Activated CD8-positive, alpha-beta T cell treated with anti-CD3 and anti-CD28 coated beads, Interleukin-2, amount 10 ng/mL, durations not matched to agents 7 days and 5 days (primary cell): ENCODE measurements at regions not wholly inside any gene's neighbourhood (a gene's known extent, or its start where the extent isn't known, plus 50 kb on each side); places are given as distances from the start of the nearest gene placed in this dataset.
"Not testable (repeated sequence)": the region's sequence is repeated elsewhere in the genome, so short reads cannot be mapped to it uniquely, and the experiment has no call there.

Experiments
- ATAC-seq: fragments of 150-1000 bp; cut with Tn5 transposase; one replicate; pipeline ENCODE4 v1.10.0; 2021; ENCODE audit warnings: moderate library complexity
- CTCF ChIA-PET: fragments of 350-600 bp; sonication (Branson Sonifier 250); formaldehyde crosslinking; loops from one replicate; lab custom pipeline; 2021; ENCODE audit warnings: antibody characterized with exemption; lab: Charles Lee
- POLR2A ChIA-PET: fragments of 350-600 bp; sonication (Branson Sonifier 250); formaldehyde crosslinking; loops from one replicate; lab custom pipeline; 2021; ENCODE audit warnings: antibody characterized with exemption; lab: Charles Lee
- DNase-seq: peaks from one replicate; pipeline ENCODE4 v3.0.0-alpha.2; 2020
- H3K27ac Mint-ChIP-seq: one replicate; pipeline ENCODE4 v1.8.0; 2021; ENCODE audit warnings: mild to moderate bottlenecking, mixed read lengths
- H3K27me3 Mint-ChIP-seq: one replicate; pipeline ENCODE4 v1.8.0; 2021; ENCODE audit warnings: low read depth, mixed read lengths
- H3K36me3 Mint-ChIP-seq: one replicate; pipeline ENCODE4 v1.8.0; 2021; ENCODE audit warnings: low read depth, mixed read lengths
- H3K4me1 Mint-ChIP-seq: one replicate; pipeline ENCODE4 v1.8.0; 2021; ENCODE audit warnings: low read depth, mixed read lengths
- H3K4me3 Mint-ChIP-seq: one replicate; pipeline ENCODE4 v1.8.0; 2021; ENCODE audit warnings: mild to moderate bottlenecking, mixed read lengths
- H3K9me3 Mint-ChIP-seq: one replicate; pipeline ENCODE4 v1.8.0; 2022; ENCODE audit warnings: mixed read lengths; ENCODE audit not compliant: insufficient read depth

GRCh38 chr6:55069132-55069781, 105.1 kb upstream of the HCRTR2 start:
- no peaks in the 10 kb centered on the region for H3K4me1 Mint-ChIP-seq
- no peaks in the 10 kb centered on the region for H3K36me3 Mint-ChIP-seq
- H3K27me3 Mint-ChIP-seq: no peaks in the 10 kb centered on the region
- ATAC-seq (no peak), DNase-seq (peak; percentile 20)
- no peak overlapping the region for H3K4me3 Mint-ChIP-seq
- ChIA-PET CTCF (interaction anchor here (0.7 to 1.3 kb wide), 3 partner anchors 10 to 351 kb away, joined by 3 to 4 read pairs (median 4); no protein-coding TSS in a partner anchor), POLR2A (no interaction called here)
- no peak overlapping the region for H3K27ac Mint-ChIP-seq
- H3K9me3 Mint-ChIP-seq: no peaks in the 10 kb centered on the region

GRCh38 chr6:55082021-55082420, 92.3 kb upstream of the HCRTR2 start:
- CTCF ChIA-PET: no interaction called here
- Mint-ChIP-seq H3K9me3 (peaks cover 11% of the 10 kb centered on the region), H3K36me3 (no peaks in the 10 kb centered on the region), H3K27me3 (no peaks in the 10 kb centered on the region), H3K27ac (no peak overlapping the region), H3K4me3 (no peak overlapping the region), H3K4me1 (no peaks in the 10 kb centered on the region)
- ATAC-seq (no peak), DNase-seq (no peak)
- POLR2A ChIA-PET: no interaction called here

- ATAC-seq, POLR2A ChIA-PET, H3K27ac Mint-ChIP-seq, H3K4me3 Mint-ChIP-seq, H3K9me3 Mint-ChIP-seq, DNase-seq, CTCF ChIA-PET, H3K4me1 Mint-ChIP-seq, H3K27me3 Mint-ChIP-seq, H3K36me3 Mint-ChIP-seq: not testable (repeated sequence)
These were observed 86.3 kb upstream of the HCRTR2 start for GRCh38 chr6:55088011-55088410.

- H3K9me3 Mint-ChIP-seq: peaks cover 8% of the 10 kb centered on the region
- no peak overlapping the region for H3K27ac Mint-ChIP-seq
- POLR2A ChIA-PET: no interaction called here
- no peak overlapping the region for H3K4me3 Mint-ChIP-seq
- H3K4me1 Mint-ChIP-seq: no peaks in the 10 kb centered on the region
- CTCF ChIA-PET: no interaction called here
- no peaks in the 10 kb centered on the region for H3K27me3 Mint-ChIP-seq
- H3K36me3 Mint-ChIP-seq: no peaks in the 10 kb centered on the region
- ATAC-seq: no peak
- no peak for DNase-seq
These were observed 85.4 kb upstream of the HCRTR2 start for GRCh38 chr6:55088902-55089301.

- H3K27me3 Mint-ChIP-seq: no peaks in the 10 kb centered on the region
- no peak overlapping the region for H3K27ac Mint-ChIP-seq
- no peak overlapping the region for H3K4me3 Mint-ChIP-seq
- POLR2A ChIA-PET: no interaction called here
- no peak for DNase-seq
- CTCF ChIA-PET: no interaction called here
- no peaks in the 10 kb centered on the region for H3K4me1 Mint-ChIP-seq
- H3K36me3 Mint-ChIP-seq: no peaks in the 10 kb centered on the region
- ATAC-seq: no peak
- H3K9me3 Mint-ChIP-seq: peaks cover 8% of the 10 kb centered on the region
These were observed 85.0 kb upstream of the HCRTR2 start for GRCh38 chr6:55089325-55089724.

- ChIA-PET POLR2A (no interaction called here), CTCF (no interaction called here)
- Mint-ChIP-seq H3K36me3 (no peaks in the 10 kb centered on the region), H3K4me1 (no peaks in the 10 kb centered on the region), H3K4me3 (no peak overlapping the region), H3K9me3 (peaks cover 8% of the 10 kb centered on the region), H3K27ac (no peak overlapping the region), H3K27me3 (no peaks in the 10 kb centered on the region)
- ATAC-seq (no peak), DNase-seq (no peak)
These were observed 73.6 kb upstream of the HCRTR2 start for GRCh38 chr6:55100686-55101085.

GRCh38 chr6:55101157-55101556, 73.2 kb upstream of the HCRTR2 start:
- no peaks in the 10 kb centered on the region for H3K36me3 Mint-ChIP-seq
- H3K27ac Mint-ChIP-seq: no peak overlapping the region
- no peaks in the 10 kb centered on the region for H3K4me1 Mint-ChIP-seq
- DNase-seq: no peak
- CTCF ChIA-PET: no interaction called here
- H3K27me3 Mint-ChIP-seq: no peaks in the 10 kb centered on the region
- no peak for ATAC-seq
- peaks cover 4% of the 10 kb centered on the region for H3K9me3 Mint-ChIP-seq
- POLR2A ChIA-PET: no interaction called here
- no peak overlapping the region for H3K4me3 Mint-ChIP-seq

- Mint-ChIP-seq H3K9me3 (peaks cover 2% of the 10 kb centered on the region), H3K4me1 (no peaks in the 10 kb centered on the region), H3K36me3 (no peaks in the 10 kb centered on the region), H3K27me3 (no peaks in the 10 kb centered on the region), H3K4me3 (no peak overlapping the region), H3K27ac (no peak overlapping the region)
- no peak for ATAC-seq
- ChIA-PET CTCF (no interaction called here), POLR2A (no interaction called here)
- no peak for DNase-seq
These were observed 65.9 kb upstream of the HCRTR2 start for GRCh38 chr6:55108134-55109130.

GRCh38 chr6:55117267-55117666, 57.0 kb upstream of the HCRTR2 start:
- ATAC-seq (no peak), DNase-seq (no peak)
- Mint-ChIP-seq H3K9me3 (peaks cover 9% of the 10 kb centered on the region), H3K27me3 (no peaks in the 10 kb centered on the region), H3K4me3 (no peak overlapping the region), H3K36me3 (no peaks in the 10 kb centered on the region), H3K27ac (no peak overlapping the region), H3K4me1 (no peaks in the 10 kb centered on the region)
- ChIA-PET CTCF (no interaction called here), POLR2A (no interaction called here)

GRCh38 chr6:55124241-55124640, 50.1 kb upstream of the HCRTR2 start:
- ATAC-seq, H3K27me3 Mint-ChIP-seq, H3K36me3 Mint-ChIP-seq, H3K4me3 Mint-ChIP-seq, CTCF ChIA-PET, DNase-seq, H3K4me1 Mint-ChIP-seq, POLR2A ChIA-PET, H3K27ac Mint-ChIP-seq: not testable (repeated sequence)
- H3K9me3 Mint-ChIP-seq: peaks cover 36% of the 10 kb centered on the region
